Neural cell (in vitro differentiated cells): ENCODE measurements at regions not wholly inside any gene's neighbourhood (a gene's known extent, or its start where the extent isn't known, plus 50 kb on each side); places are given as distances from the start of the nearest gene placed in this dataset.
A peak's percentile ranks its signal among the peaks of the same experiment; 100 is the strongest.

Experiments
- EP300 ChIP-seq: fragments of 450-650 bp; conservative IDR thresholded peaks from 2 replicates; pipeline ENCODE4 v1.6.1; 2014; ENCODE audit warnings: antibody characterized with exemption, mild to moderate bottlenecking, moderate library complexity; ENCODE audit not compliant: poor library complexity, severe bottlenecking
- EZH2 ChIP-seq: fragments of 200-600, 300-800 bp; shearing (Covaris generic), sonication (generic); IDR thresholded peaks from 2 replicates; pipeline ENCODE4 v1.6.1; 2014; ENCODE audit warnings: antibody characterized with exemption, low read length, borderline replicate concordance, mild to moderate bottlenecking; ENCODE audit not compliant: insufficient read depth, poor library complexity, severe bottlenecking
- MXI1 ChIP-seq: fragments of 450-650 bp; conservative IDR thresholded peaks from 2 replicates; pipeline ENCODE4 v1.6.1; 2014; ENCODE audit warnings: antibody characterized with exemption, mild to moderate bottlenecking; ENCODE audit not compliant: poor library complexity, severe bottlenecking
- POLR2AphosphoS5 ChIP-seq: IDR thresholded peaks from 2 replicates; pipeline ENCODE4 v1.6.1; 2012
- RAD21 ChIP-seq: fragments of 450-650 bp; conservative IDR thresholded peaks from 2 replicates; pipeline ENCODE4 v1.6.1; 2014; ENCODE audit warnings: antibody characterized with exemption, mild to moderate bottlenecking, moderate library complexity
- TAF1 ChIP-seq: IDR thresholded peaks from 2 replicates; pipeline ENCODE4 v1.6.1; 2012; ENCODE audit warnings: low read depth
- TF ChIP-seq, protein P1 (sequence below): fragments of 450-650 bp; IDR thresholded peaks from 2 replicates; pipeline ENCODE4 v1.5.1; 2014; ENCODE audit warnings: antibody characterized with exemption, mild to moderate bottlenecking, moderate library complexity; ENCODE audit not compliant: poor library complexity, severe bottlenecking
- TF ChIP-seq, protein P2 (sequence below): IDR thresholded peaks from 2 replicates; pipeline ENCODE4 v1.6.1; 2012; ENCODE audit warnings: borderline replicate concordance

DNA sequence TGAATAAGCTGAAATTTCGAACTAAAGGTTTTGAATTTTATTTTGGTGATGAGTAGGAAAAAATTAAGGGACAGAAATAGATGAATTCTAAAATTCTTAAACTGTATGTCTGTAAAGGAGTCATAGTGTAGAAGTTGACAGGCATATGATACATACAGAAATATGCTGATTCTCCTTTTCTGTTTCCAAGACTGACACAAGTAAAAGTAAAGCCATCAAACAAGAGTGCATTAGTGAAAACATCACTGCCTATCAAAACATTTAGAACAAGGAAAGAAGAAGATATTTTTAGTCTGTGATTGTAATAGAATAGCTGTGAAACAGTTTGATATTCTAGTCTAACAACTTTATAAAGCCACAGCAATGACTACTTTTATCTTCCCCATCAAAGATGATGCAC, 1318.0 kb upstream of the TENM4 start:
- TF ChIP-seq EZH2 (no peak), POLR2AphosphoS5 (peak; percentile 54), MXI1 (no peak), RAD21 (no peak), EP300 (peak; percentile 75), TAF1 (no peak)
- TF ChIP-seq, protein P1, sequence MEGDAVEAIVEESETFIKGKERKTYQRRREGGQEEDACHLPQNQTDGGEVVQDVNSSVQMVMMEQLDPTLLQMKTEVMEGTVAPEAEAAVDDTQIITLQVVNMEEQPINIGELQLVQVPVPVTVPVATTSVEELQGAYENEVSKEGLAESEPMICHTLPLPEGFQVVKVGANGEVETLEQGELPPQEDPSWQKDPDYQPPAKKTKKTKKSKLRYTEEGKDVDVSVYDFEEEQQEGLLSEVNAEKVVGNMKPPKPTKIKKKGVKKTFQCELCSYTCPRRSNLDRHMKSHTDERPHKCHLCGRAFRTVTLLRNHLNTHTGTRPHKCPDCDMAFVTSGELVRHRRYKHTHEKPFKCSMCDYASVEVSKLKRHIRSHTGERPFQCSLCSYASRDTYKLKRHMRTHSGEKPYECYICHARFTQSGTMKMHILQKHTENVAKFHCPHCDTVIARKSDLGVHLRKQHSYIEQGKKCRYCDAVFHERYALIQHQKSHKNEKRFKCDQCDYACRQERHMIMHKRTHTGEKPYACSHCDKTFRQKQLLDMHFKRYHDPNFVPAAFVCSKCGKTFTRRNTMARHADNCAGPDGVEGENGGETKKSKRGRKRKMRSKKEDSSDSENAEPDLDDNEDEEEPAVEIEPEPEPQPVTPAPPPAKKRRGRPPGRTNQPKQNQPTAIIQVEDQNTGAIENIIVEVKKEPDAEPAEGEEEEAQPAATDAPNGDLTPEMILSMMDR: no peak
- TF ChIP-seq, protein P2, sequence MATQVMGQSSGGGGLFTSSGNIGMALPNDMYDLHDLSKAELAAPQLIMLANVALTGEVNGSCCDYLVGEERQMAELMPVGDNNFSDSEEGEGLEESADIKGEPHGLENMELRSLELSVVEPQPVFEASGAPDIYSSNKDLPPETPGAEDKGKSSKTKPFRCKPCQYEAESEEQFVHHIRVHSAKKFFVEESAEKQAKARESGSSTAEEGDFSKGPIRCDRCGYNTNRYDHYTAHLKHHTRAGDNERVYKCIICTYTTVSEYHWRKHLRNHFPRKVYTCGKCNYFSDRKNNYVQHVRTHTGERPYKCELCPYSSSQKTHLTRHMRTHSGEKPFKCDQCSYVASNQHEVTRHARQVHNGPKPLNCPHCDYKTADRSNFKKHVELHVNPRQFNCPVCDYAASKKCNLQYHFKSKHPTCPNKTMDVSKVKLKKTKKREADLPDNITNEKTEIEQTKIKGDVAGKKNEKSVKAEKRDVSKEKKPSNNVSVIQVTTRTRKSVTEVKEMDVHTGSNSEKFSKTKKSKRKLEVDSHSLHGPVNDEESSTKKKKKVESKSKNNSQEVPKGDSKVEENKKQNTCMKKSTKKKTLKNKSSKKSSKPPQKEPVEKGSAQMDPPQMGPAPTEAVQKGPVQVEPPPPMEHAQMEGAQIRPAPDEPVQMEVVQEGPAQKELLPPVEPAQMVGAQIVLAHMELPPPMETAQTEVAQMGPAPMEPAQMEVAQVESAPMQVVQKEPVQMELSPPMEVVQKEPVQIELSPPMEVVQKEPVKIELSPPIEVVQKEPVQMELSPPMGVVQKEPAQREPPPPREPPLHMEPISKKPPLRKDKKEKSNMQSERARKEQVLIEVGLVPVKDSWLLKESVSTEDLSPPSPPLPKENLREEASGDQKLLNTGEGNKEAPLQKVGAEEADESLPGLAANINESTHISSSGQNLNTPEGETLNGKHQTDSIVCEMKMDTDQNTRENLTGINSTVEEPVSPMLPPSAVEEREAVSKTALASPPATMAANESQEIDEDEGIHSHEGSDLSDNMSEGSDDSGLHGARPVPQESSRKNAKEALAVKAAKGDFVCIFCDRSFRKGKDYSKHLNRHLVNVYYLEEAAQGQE: no peak
